H1 (cell line): ENCODE measurements at regions not wholly inside any gene's neighbourhood (a gene's known extent, or its start where the extent isn't known, plus 50 kb on each side); places are given as distances from the start of the nearest gene placed in this dataset.

Experiments used
- BACH1 ChIP-seq: IDR thresholded peaks from 2 replicates; pipeline ENCODE4 v1.6.1; 2012; ENCODE audit warnings: low read length, improper control_type of control experiment
- CBX8 ChIP-seq: fragments of 300-800, 300-1000 bp; sonication (generic); IDR thresholded peaks from 2 replicates; pipeline ENCODE4 v1.7.1; 2016; ENCODE audit warnings: low read depth, low read length, borderline replicate concordance
- CREB1 ChIP-seq: IDR thresholded peaks from 2 replicates; pipeline ENCODE4 v1.6.1; 2012; ENCODE audit warnings: inconsistent platforms
- KDM1A ChIP-seq: fragments of 200-600, 300-600 bp; sonication (generic); IDR thresholded peaks from 2 replicates; pipeline ENCODE4 v1.7.1; 2016; ENCODE audit warnings: mild to moderate bottlenecking, low read length, borderline replicate concordance
- MAFK ChIP-seq: IDR thresholded peaks from 2 replicates; pipeline ENCODE4 v1.6.1; 2012; ENCODE audit warnings: low read depth, mild to moderate bottlenecking, improper control_type of control experiment, low read length
- RAD21 ChIP-seq, 2 experiments: IDR thresholded peaks in 1 of 2; conservative IDR thresholded peaks in 1 of 2; 2 replicates each; pipeline ENCODE4 v1.6.1; 2011; ENCODE audit warnings: low read depth in 2 of 2, low read length in 2 of 2, improper control_type of control experiment in 1 of 2, inconsistent platforms in 1 of 2, mild to moderate bottlenecking in 1 of 2, moderate library complexity in 1 of 2
- TF ChIP-seq, protein P1 (sequence below): fragments of 300-600 bp; sonication (generic); IDR thresholded peaks from 2 replicates; pipeline ENCODE4 v1.7.1; 2012; ENCODE audit warnings: low read length, moderate library complexity, mild to moderate bottlenecking, inconsistent platforms; ENCODE audit not compliant: insufficient replicate concordance
- TF ChIP-seq, protein P2 (sequence below), 3 experiments: IDR thresholded peaks; 1 replicate in 2 of 3; 2 replicates in 1 of 3; pipeline versions ENCODE4 v1.5.1 to v1.6.1; 2011; ENCODE audit warnings: low read length in 3 of 3, mild to moderate bottlenecking in 3 of 3, inconsistent platforms in 2 of 3, low read depth in 1 of 3, moderate library complexity in 1 of 3; ENCODE audit not compliant: insufficient read depth in 1 of 3; ENCODE audit errors: control extremely low read depth in 1 of 3

DNA sequence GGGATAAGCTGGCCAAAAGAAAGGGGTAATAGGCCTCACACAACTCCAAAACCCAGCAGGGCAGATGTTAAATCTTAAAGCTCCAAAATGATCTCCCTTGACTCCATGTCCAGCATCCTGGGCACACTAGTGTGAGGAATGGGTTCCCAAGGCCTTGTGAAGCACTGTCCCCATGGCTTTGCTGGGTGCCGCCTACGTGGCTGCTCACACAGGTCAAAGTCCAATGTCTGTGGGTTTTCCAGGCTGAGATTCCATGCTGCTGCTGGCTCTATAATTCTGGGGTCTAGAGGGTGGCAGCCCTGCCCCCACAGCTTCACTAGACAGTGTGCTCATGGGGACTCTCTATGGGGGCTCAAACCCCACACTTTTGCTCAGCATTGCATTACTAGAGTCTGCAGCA lies 145.3 kb upstream of the GRIN2B start (continued):
- TF ChIP-seq, protein P1, sequence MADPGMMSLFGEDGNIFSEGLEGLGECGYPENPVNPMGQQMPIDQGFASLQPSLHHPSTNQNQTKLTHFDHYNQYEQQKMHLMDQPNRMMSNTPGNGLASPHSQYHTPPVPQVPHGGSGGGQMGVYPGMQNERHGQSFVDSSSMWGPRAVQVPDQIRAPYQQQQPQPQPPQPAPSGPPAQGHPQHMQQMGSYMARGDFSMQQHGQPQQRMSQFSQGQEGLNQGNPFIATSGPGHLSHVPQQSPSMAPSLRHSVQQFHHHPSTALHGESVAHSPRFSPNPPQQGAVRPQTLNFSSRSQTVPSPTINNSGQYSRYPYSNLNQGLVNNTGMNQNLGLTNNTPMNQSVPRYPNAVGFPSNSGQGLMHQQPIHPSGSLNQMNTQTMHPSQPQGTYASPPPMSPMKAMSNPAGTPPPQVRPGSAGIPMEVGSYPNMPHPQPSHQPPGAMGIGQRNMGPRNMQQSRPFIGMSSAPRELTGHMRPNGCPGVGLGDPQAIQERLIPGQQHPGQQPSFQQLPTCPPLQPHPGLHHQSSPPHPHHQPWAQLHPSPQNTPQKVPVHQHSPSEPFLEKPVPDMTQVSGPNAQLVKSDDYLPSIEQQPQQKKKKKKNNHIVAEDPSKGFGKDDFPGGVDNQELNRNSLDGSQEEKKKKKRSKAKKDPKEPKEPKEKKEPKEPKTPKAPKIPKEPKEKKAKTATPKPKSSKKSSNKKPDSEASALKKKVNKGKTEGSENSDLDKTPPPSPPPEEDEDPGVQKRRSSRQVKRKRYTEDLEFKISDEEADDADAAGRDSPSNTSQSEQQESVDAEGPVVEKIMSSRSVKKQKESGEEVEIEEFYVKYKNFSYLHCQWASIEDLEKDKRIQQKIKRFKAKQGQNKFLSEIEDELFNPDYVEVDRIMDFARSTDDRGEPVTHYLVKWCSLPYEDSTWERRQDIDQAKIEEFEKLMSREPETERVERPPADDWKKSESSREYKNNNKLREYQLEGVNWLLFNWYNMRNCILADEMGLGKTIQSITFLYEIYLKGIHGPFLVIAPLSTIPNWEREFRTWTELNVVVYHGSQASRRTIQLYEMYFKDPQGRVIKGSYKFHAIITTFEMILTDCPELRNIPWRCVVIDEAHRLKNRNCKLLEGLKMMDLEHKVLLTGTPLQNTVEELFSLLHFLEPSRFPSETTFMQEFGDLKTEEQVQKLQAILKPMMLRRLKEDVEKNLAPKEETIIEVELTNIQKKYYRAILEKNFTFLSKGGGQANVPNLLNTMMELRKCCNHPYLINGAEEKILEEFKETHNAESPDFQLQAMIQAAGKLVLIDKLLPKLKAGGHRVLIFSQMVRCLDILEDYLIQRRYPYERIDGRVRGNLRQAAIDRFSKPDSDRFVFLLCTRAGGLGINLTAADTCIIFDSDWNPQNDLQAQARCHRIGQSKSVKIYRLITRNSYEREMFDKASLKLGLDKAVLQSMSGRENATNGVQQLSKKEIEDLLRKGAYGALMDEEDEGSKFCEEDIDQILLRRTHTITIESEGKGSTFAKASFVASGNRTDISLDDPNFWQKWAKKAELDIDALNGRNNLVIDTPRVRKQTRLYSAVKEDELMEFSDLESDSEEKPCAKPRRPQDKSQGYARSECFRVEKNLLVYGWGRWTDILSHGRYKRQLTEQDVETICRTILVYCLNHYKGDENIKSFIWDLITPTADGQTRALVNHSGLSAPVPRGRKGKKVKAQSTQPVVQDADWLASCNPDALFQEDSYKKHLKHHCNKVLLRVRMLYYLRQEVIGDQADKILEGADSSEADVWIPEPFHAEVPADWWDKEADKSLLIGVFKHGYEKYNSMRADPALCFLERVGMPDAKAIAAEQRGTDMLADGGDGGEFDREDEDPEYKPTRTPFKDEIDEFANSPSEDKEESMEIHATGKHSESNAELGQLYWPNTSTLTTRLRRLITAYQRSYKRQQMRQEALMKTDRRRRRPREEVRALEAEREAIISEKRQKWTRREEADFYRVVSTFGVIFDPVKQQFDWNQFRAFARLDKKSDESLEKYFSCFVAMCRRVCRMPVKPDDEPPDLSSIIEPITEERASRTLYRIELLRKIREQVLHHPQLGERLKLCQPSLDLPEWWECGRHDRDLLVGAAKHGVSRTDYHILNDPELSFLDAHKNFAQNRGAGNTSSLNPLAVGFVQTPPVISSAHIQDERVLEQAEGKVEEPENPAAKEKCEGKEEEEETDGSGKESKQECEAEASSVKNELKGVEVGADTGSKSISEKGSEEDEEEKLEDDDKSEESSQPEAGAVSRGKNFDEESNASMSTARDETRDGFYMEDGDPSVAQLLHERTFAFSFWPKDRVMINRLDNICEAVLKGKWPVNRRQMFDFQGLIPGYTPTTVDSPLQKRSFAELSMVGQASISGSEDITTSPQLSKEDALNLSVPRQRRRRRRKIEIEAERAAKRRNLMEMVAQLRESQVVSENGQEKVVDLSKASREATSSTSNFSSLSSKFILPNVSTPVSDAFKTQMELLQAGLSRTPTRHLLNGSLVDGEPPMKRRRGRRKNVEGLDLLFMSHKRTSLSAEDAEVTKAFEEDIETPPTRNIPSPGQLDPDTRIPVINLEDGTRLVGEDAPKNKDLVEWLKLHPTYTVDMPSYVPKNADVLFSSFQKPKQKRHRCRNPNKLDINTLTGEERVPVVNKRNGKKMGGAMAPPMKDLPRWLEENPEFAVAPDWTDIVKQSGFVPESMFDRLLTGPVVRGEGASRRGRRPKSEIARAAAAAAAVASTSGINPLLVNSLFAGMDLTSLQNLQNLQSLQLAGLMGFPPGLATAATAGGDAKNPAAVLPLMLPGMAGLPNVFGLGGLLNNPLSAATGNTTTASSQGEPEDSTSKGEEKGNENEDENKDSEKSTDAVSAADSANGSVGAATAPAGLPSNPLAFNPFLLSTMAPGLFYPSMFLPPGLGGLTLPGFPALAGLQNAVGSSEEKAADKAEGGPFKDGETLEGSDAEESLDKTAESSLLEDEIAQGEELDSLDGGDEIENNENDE = no peak
- TF ChIP-seq KDM1A (no peak), RAD21 (IDR thresholded peaks at IDR 0.05 in 1 of 2, conservative IDR thresholded peaks at IDR 0.05 in 1 of 2; ENCODE audit: low read depth in 2 of 2, low read length in 2 of 2) (no peak), MAFK (no peak), CBX8 (no peak), BACH1 (no peak), CREB1 (no peak)
- TF ChIP-seq, protein P2, sequence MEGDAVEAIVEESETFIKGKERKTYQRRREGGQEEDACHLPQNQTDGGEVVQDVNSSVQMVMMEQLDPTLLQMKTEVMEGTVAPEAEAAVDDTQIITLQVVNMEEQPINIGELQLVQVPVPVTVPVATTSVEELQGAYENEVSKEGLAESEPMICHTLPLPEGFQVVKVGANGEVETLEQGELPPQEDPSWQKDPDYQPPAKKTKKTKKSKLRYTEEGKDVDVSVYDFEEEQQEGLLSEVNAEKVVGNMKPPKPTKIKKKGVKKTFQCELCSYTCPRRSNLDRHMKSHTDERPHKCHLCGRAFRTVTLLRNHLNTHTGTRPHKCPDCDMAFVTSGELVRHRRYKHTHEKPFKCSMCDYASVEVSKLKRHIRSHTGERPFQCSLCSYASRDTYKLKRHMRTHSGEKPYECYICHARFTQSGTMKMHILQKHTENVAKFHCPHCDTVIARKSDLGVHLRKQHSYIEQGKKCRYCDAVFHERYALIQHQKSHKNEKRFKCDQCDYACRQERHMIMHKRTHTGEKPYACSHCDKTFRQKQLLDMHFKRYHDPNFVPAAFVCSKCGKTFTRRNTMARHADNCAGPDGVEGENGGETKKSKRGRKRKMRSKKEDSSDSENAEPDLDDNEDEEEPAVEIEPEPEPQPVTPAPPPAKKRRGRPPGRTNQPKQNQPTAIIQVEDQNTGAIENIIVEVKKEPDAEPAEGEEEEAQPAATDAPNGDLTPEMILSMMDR (IDR thresholded peaks at IDR 0.05; ENCODE audit: control extremely low read depth in 1 of 3, insufficient read depth in 1 of 3, low read depth in 1 of 3, low read length in 3 of 3) = no peak
